GM12873 (cell line): ENCODE measurements at regions not wholly inside any gene's neighbourhood (a gene's known extent, or its start where the extent isn't known, plus 50 kb on each side); places are given as distances from the start of the nearest gene placed in this dataset.

Source experiments
- TF ChIP-seq, protein P1 (sequence below): IDR thresholded peaks from 2 replicates; pipeline ENCODE4 v1.5.1; 2012; ENCODE audit warnings: low read depth, mild to moderate bottlenecking, moderate library complexity, low read length, control low read depth; ENCODE audit not compliant: insufficient read depth; ENCODE audit errors: missing control alignments

DNA sequence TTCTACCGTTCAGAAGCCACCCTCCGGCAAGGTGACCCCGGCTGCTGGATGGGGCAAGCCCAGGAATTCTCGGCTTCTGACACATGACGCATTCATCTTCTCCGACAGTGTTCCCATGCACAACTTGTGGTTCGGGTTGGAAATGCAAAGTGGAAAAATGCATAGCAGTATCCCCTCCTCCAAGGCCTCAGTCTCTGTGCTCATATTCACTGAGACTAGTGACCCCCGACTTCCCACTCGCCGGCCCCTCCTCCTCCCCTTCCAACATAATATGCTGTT, 70.0 kb upstream of the NTM start:
- TF ChIP-seq, protein P1, sequence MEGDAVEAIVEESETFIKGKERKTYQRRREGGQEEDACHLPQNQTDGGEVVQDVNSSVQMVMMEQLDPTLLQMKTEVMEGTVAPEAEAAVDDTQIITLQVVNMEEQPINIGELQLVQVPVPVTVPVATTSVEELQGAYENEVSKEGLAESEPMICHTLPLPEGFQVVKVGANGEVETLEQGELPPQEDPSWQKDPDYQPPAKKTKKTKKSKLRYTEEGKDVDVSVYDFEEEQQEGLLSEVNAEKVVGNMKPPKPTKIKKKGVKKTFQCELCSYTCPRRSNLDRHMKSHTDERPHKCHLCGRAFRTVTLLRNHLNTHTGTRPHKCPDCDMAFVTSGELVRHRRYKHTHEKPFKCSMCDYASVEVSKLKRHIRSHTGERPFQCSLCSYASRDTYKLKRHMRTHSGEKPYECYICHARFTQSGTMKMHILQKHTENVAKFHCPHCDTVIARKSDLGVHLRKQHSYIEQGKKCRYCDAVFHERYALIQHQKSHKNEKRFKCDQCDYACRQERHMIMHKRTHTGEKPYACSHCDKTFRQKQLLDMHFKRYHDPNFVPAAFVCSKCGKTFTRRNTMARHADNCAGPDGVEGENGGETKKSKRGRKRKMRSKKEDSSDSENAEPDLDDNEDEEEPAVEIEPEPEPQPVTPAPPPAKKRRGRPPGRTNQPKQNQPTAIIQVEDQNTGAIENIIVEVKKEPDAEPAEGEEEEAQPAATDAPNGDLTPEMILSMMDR, result no peak

DNA sequence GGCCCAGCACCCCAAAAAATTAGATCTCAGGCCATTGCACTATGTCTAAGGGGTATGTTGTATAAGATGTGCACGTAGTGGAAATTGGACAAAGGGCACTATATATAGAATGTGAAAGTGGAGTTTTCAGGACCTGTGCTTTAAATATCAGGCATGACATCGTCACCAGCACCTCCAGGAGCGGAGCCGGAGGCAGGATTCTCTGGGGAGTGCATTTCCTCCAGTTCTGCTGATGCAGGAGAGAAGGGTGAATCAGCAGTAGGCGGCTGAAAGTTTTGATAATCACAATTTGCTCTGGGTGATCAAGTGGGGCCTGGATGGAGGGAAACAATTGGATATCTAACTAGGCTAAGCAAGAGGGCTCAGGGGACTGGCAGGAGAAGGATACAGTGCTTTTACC, 69.1 kb upstream of the NTM start:
- TF ChIP-seq, protein P1, result no peak

DNA sequence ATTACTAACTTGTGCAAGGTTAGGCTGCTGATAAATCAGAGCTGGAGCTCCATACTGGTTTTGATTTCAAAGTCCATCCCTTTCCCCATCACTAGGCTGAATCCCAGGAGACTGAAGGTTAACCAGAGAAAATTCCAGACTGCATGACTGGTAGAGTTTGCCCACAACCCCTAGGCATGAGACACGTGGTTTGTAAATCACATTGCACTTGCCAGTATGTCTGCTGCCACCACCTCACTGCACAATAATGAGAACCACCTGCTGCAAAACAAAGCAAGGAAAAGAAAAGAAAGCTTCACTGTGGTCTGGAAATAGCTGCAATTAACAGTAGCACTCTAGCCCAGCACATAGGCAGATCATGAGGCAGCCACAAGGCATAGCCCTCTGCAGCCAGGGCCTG, 67.6 kb upstream of the NTM start:
- TF ChIP-seq, protein P1, result no peak

DNA sequence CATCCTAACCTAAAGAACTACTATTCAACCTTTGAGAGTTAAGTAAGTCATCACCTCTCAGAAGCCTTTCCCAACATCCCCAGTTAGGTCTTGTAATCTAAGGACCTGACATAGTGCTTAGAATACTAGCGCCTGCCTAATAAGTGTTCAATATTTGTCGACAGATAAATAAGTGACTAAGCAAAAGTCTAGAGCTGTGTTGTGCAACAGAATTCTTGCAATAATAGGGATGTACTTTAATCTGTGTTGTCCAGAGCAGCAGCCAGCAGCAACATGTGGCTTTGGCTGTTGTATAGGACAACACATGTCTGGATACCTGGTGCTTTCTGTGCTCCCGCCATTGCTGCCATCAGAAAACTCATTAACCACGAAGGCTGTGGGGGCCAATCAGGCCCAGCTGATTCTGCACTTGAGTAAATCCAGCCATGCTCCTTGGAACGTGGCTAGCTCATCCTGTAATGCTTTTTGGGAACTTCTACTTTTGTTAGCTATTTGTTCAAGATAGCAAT, 66.8 kb upstream of the NTM start:
- TF ChIP-seq, protein P1, result no peak

DNA sequence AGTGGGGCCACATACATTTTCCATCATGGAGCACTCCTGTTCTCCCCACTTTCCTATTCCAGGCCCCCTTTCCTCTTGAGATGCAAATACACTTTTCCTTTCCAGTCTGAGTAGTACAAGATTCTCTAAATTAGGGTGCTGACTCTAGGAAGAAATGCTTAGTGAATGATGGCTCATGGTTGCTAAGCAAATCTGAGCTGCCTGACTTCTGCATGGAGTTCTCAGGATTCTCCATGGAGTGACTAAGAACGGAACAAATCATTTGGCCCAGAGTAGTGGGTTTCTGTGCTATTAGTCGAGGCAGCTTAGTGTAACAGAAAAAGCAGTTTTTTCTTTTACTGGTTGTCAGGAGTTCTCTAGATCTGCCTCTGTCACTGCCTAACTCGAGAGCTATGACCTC, 65.4 kb upstream of the NTM start:
- TF ChIP-seq, protein P1, result no peak

DNA sequence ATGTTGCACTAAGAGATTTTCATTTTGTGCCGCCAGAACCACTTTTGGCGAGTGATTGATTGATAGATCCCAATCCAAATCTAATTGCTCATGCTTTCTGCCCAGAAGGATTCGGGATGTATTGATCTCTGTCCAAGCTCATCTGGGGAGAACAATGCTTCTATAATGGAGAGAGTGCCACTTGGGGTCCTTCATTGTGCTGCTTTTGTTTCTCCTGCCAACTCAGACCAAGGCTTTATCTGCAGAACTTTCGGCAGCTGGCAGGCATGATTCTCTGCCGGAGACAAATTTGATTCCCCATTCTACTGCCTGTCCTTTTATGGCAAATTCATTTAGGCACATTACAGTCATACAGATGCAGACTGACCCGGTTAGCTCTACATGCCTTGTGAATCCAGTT, 62.9 kb upstream of the NTM start:
- TF ChIP-seq, protein P1, result no peak

DNA sequence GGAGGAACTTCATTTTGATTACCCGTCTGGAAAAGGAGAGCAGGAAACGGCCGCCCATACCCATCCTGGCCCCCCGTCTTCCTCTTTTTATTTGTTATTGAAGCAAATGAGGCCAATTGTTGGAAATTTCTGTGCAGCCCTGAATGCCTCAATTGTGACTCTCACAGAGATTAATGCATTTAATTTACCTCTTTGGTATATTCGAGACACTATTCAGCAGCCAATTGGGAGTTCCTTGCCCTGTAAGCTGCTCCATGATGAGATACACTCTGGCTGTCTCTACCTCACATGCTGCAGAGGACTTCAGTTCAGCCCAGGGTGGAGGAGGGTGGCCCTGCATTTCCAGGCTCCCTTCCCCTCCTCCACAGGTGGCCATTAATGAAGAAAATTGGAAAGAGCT, 60.6 kb upstream of the NTM start:
- TF ChIP-seq, protein P1, result no peak
